H1 (cell line): ENCODE measurements at regions not wholly inside any gene's neighbourhood (a gene's known extent, or its start where the extent isn't known, plus 50 kb on each side); places are given as distances from the start of the nearest gene placed in this dataset.
A peak's percentile ranks its signal among the peaks of the same experiment; 100 is the strongest.

ENCODE experiments used
- CTCF ChIA-PET: fragments of 300-600 bp; sonication (Branson Sonifier 250); formaldehyde crosslinking; loops from one replicate; lab custom pipeline; 2021; ENCODE audit not compliant: partially characterized antibody; lab: Charles Lee
- POLR2A ChIA-PET: fragments of 300-600 bp; sonication (Branson Sonifier 250); formaldehyde crosslinking; loops from one replicate; lab custom pipeline; 2021; ENCODE audit warnings: inconsistent platforms; ENCODE audit not compliant: partially characterized antibody; lab: Charles Lee
- DNase-seq, 2 experiments: peaks; one replicate each; pipeline versions ENCODE4 v3.0.0 to v3.0.0-alpha.2; 2010 to 2022; ENCODE audit warnings: low spot score in 2 of 2, low read depth in 1 of 2, mixed read lengths in 1 of 2
- FAIRE-seq: peaks from 2 replicates; lab custom pipeline; 2011; peaks lifted over from hg19 to GRCh38; lab: Jason Lieb, UNC
- H2AFZ ChIP-seq: 2 replicates; pipeline ENCODE4 v1.8.1; 2012; ENCODE audit warnings: low read length, inconsistent platforms
- H2AK5ac ChIP-seq: 2 replicates; pipeline ENCODE4 v1.6.1; 2013; ENCODE audit warnings: low read depth, low read length
- H2BK120ac ChIP-seq: replicated peaks from 2 replicates; pipeline ENCODE3; 2013; ENCODE audit warnings: low read depth, low read length, inconsistent platforms
- H2BK12ac ChIP-seq: 2 replicates; pipeline ENCODE4 v1.6.1; 2013; ENCODE audit warnings: low read depth, low read length
- H2BK15ac ChIP-seq: 2 replicates; pipeline ENCODE4 v1.6.1; 2013; ENCODE audit warnings: low read length
- H2BK20ac ChIP-seq: 2 replicates; pipeline ENCODE4 v1.6.1; 2013; ENCODE audit warnings: low read length
- H2BK5ac ChIP-seq: 2 replicates; pipeline ENCODE4 v1.6.1; 2013; ENCODE audit warnings: low read depth, low read length
- H3K14ac ChIP-seq: 2 replicates; pipeline ENCODE4 v1.6.1; 2013; ENCODE audit warnings: inconsistent platforms; ENCODE audit not compliant: insufficient read length
- H3K18ac ChIP-seq: 2 replicates; pipeline ENCODE4 v1.6.1; 2013; ENCODE audit warnings: low read length; ENCODE audit errors: extremely low read depth
- H3K23ac ChIP-seq: 2 replicates; pipeline ENCODE4 v1.6.1; 2013; ENCODE audit warnings: inconsistent platforms; ENCODE audit not compliant: insufficient read length
- H3K23me2 ChIP-seq: 2 replicates; pipeline ENCODE4 v1.6.1; 2013; ENCODE audit warnings: low read depth, low read length
- H3K27ac ChIP-seq: 2 replicates; pipeline ENCODE4 v1.6.1; 2011; ENCODE audit warnings: low read depth, low read length, inconsistent platforms
- H3K27me3 ChIP-seq, 4 experiments: replicated peaks in 1 of 4; 1 replicate in 1 of 4; 2 replicates in 3 of 4; pipeline versions ENCODE4 v1.6.1 to v1.8.1; 2011 to 2013; ENCODE audit warnings: low read length in 3 of 4, mild to moderate bottlenecking in 3 of 4, inconsistent platforms in 2 of 4, mixed read lengths in 2 of 4, moderate library complexity in 1 of 4; ENCODE audit not compliant: control insufficient read depth in 3 of 4, insufficient read depth in 3 of 4; ENCODE audit errors: extremely low read depth in 1 of 4
- H3K36me3 ChIP-seq, 4 experiments: 2 replicates each; pipeline versions ENCODE4 v1.6.1 to v1.8.1; 2011 to 2013; ENCODE audit warnings: mild to moderate bottlenecking in 4 of 4, low read length in 3 of 4, moderate library complexity in 2 of 4, control low read depth in 1 of 4, inconsistent platforms in 1 of 4; ENCODE audit not compliant: insufficient read depth in 4 of 4, control insufficient read depth in 2 of 4
- H3K4ac ChIP-seq: replicated peaks from 2 replicates; pipeline ENCODE3; 2013; ENCODE audit warnings: low read length, low read depth, mixed read lengths, inconsistent platforms; ENCODE audit not compliant: insufficient read length
- H3K4me1 ChIP-seq, 4 experiments: replicated peaks in 1 of 4; 1 replicate in 1 of 4; 2 replicates in 3 of 4; pipeline versions ENCODE4 v1.6.1 to v1.8.1; 2011 to 2013; ENCODE audit warnings: low read length in 3 of 4, inconsistent platforms in 2 of 4, mixed read lengths in 1 of 4; ENCODE audit not compliant: insufficient read depth in 4 of 4, control insufficient read depth in 3 of 4
- H3K4me2 ChIP-seq, 2 experiments: 2 replicates each; pipeline versions ENCODE4 v1.6.1 to v1.8.1; 2011 to 2013; ENCODE audit warnings: low read depth in 2 of 2, low read length in 2 of 2, control low read depth in 1 of 2, inconsistent platforms in 1 of 2, mild to moderate bottlenecking in 1 of 2; ENCODE audit not compliant: insufficient read depth in 1 of 2
- H3K4me3 ChIP-seq, 4 experiments: fragments of 200-600, 300-600 bp in 1 of 4; sonication (generic), shearing (Covaris generic), sonication (Bioruptor Twin) in 1 of 4; 2 replicates each; pipeline versions ENCODE4 v1.5.1 to v1.8.1; 2011 to 2016; ENCODE audit warnings: low read length in 4 of 4, low read depth in 3 of 4, control low read depth in 2 of 4, inconsistent platforms in 2 of 4, mild to moderate bottlenecking in 2 of 4, mixed read lengths in 1 of 4, moderate library complexity in 1 of 4; ENCODE audit not compliant: insufficient read depth in 2 of 4; ENCODE audit errors: extremely low read depth in 1 of 4
- H3K56ac ChIP-seq: replicated peaks from 2 replicates; pipeline ENCODE3; 2013; ENCODE audit warnings: low read depth, mild to moderate bottlenecking, mixed read lengths, low read length, inconsistent platforms; ENCODE audit not compliant: insufficient read length
- H3K79me1 ChIP-seq: 2 replicates; pipeline ENCODE4 v1.6.1; 2013; ENCODE audit warnings: low read depth, low read length, control low read depth
- H3K79me2 ChIP-seq, 2 experiments: 2 replicates each; pipeline versions ENCODE4 v1.6.1 to v1.8.1; 2012 to 2013; ENCODE audit warnings: low read length in 2 of 2, mild to moderate bottlenecking in 2 of 2, inconsistent platforms in 1 of 2; ENCODE audit not compliant: insufficient read depth in 2 of 2, control insufficient read depth in 1 of 2
- H3K9ac ChIP-seq, 4 experiments: replicated peaks in 1 of 4; 1 replicate in 1 of 4; 2 replicates in 3 of 4; pipeline versions ENCODE4 v1.6.1 to v1.8.1; 2011 to 2013; ENCODE audit warnings: low read depth in 3 of 4, low read length in 3 of 4, control low read depth in 2 of 4, mild to moderate bottlenecking in 2 of 4, moderate library complexity in 2 of 4, inconsistent platforms in 1 of 4; ENCODE audit errors: extremely low read depth in 1 of 4
- H3K9me3 ChIP-seq, 2 experiments: 2 replicates each; pipeline versions ENCODE4 v1.6.1 to v1.8.1; 2012 to 2013; ENCODE audit warnings: mild to moderate bottlenecking in 2 of 2, moderate library complexity in 2 of 2, control low read depth in 1 of 2, inconsistent platforms in 1 of 2, low read depth in 1 of 2, low read length in 1 of 2, mixed read lengths in 1 of 2; ENCODE audit not compliant: insufficient read depth in 2 of 2
- H4K20me1 ChIP-seq, 2 experiments: replicated peaks in 1 of 2; 2 replicates each; pipeline versions ENCODE3 to v1.8.1; 2011 to 2013; ENCODE audit warnings: inconsistent platforms in 2 of 2, low read length in 2 of 2, mild to moderate bottlenecking in 1 of 2; ENCODE audit not compliant: insufficient read depth in 2 of 2, control insufficient read depth in 1 of 2
- H4K5ac ChIP-seq: 2 replicates; pipeline ENCODE4 v1.6.1; 2013; ENCODE audit warnings: low read length, low read depth, mixed read lengths, inconsistent platforms; ENCODE audit not compliant: insufficient read length
- H4K8ac ChIP-seq: 2 replicates; pipeline ENCODE4 v1.8.0; 2013; ENCODE audit warnings: mild to moderate bottlenecking, moderate library complexity, low read length, inconsistent platforms; ENCODE audit not compliant: insufficient read depth; ENCODE audit errors: extremely low read depth
- H4K91ac ChIP-seq: replicated peaks from 2 replicates; pipeline ENCODE3; 2013; ENCODE audit warnings: low read length, mixed read lengths, inconsistent platforms; ENCODE audit not compliant: insufficient read length
- CBX5 ChIP-seq: fragments of 300-800, 300-1000 bp; sonication (generic); IDR thresholded peaks from 2 replicates; pipeline ENCODE4 v1.7.1; 2016; ENCODE audit warnings: antibody characterized with exemption, low read length, low read depth
- CEBPB ChIP-seq: IDR thresholded peaks from 2 replicates; pipeline ENCODE4 v1.6.1; 2012; ENCODE audit warnings: low read depth, low read length
- RAD21 ChIP-seq, 2 experiments: IDR thresholded peaks in 1 of 2; conservative IDR thresholded peaks in 1 of 2; 2 replicates each; pipeline ENCODE4 v1.6.1; 2011; ENCODE audit warnings: low read depth in 2 of 2, low read length in 2 of 2, improper control_type of control experiment in 1 of 2, inconsistent platforms in 1 of 2, mild to moderate bottlenecking in 1 of 2, moderate library complexity in 1 of 2
- RBBP5 ChIP-seq: IDR thresholded peaks from 2 replicates; pipeline ENCODE4 v1.7.1; 2012; ENCODE audit warnings: low read depth, mild to moderate bottlenecking, inconsistent platforms, low read length, moderate library complexity, borderline replicate concordance
- SIN3A ChIP-seq, 2 experiments: IDR thresholded peaks in 1 of 2; conservative IDR thresholded peaks in 1 of 2; 2 replicates each; pipeline ENCODE4 v1.6.1; 2011 to 2012; ENCODE audit warnings: low read length in 2 of 2, improper control_type of control experiment in 1 of 2, low read depth in 1 of 2, mild to moderate bottlenecking in 1 of 2
- SIRT6 ChIP-seq: IDR thresholded peaks from one replicate; pipeline ENCODE4 v1.7.1; 2012; ENCODE audit warnings: low read length, inconsistent platforms
- SP1 ChIP-seq: IDR thresholded peaks from 2 replicates; pipeline ENCODE4 v1.6.1; 2011; ENCODE audit warnings: low read depth, low read length
- SP2 ChIP-seq: IDR thresholded peaks from 2 replicates; pipeline ENCODE4 v1.6.1; 2012; ENCODE audit warnings: mild to moderate bottlenecking, low read length, inconsistent platforms
- TAF7 ChIP-seq: optimal IDR thresholded peaks from 2 replicates; pipeline ENCODE3; 2011; ENCODE audit warnings: low read depth, mild to moderate bottlenecking, inconsistent platforms, low read length, moderate library complexity, borderline replicate concordance
- WGBS, 2 experiments: shearing (Covaris generic) in 1 of 2; methylation state at CpG; one replicate each; pipeline versions ENCODE4 v1.1.6 to v1.1.7; 2013 to 2015; ENCODE audit warnings: low lambda C conversion rate in 2 of 2, mixed read lengths in 2 of 2, inconsistent platforms in 1 of 2, low coverage in 1 of 2, missing lambda C conversion rate in 1 of 2; ENCODE audit not compliant: insufficient replicate concordance in 2 of 2, insufficient coverage in 1 of 2, insufficient read length in 1 of 2; ENCODE audit errors: extremely low coverage in 1 of 2, missing lambda C conversion rate in 1 of 2; 5-methylcytosine and 5-hydroxymethylcytosine counted together

- no peaks in the 10 kb centered on the region for H3K23me2 ChIP-seq
- no peak overlapping the region for H4K91ac ChIP-seq
- no peak overlapping the region for H3K27ac ChIP-seq
- H2AK5ac ChIP-seq, result no peak overlapping the region
- no peak overlapping the region for H3K23ac ChIP-seq
- no peak overlapping the region for H2BK5ac ChIP-seq
- ChIA-PET POLR2A (no interaction called here), CTCF (interaction anchor here (0.8 kb wide), 1 partner anchor 13 kb away, joined by 3 read pairs; no protein-coding TSS in a partner anchor)
- H3K36me3 ChIP-seq, result no peaks in the 10 kb centered on the region
- no peaks in the 10 kb centered on the region for H3K79me2 ChIP-seq
- no peak overlapping the region for H2BK120ac ChIP-seq
- no peaks in the 10 kb centered on the region for H3K4me1 ChIP-seq
- peak overlapping the region; percentile 26 for H3K14ac ChIP-seq
- H3K4ac ChIP-seq, result no peak overlapping the region
- no peak overlapping the region for H2BK12ac ChIP-seq
- H3K9ac ChIP-seq, result no peak overlapping the region
- no peaks in the 10 kb centered on the region for H3K9me3 ChIP-seq
- 0 out of 2 replicates have a peak overlapping the region, but pooled peaks have one; percentile 83 for H2AFZ ChIP-seq
- TF ChIP-seq SIRT6, result no peak
- no peak for TF ChIP-seq CEBPB
- TF ChIP-seq RBBP5, result no peak
- TF ChIP-seq SP1, result no peak
- TF ChIP-seq TAF7, result no peak
- no peak for TF ChIP-seq CBX5
- no peak for TF ChIP-seq RAD21 (IDR thresholded peaks at IDR 0.05 in 1 of 2, conservative IDR thresholded peaks at IDR 0.05 in 1 of 2; ENCODE audit: low read depth in 2 of 2, low read length in 2 of 2)
- no peak for TF ChIP-seq SIN3A (conservative IDR thresholded peaks at IDR 0.05 in 1 of 2, IDR thresholded peaks at IDR 0.05 in 1 of 2; ENCODE audit: low read depth in 1 of 2, low read length in 2 of 2)
- no peak for TF ChIP-seq SP2
- FAIRE-seq, result no peak
- H3K4me2 ChIP-seq, result no peak overlapping the region
- H4K8ac ChIP-seq, result 0 out of 2 replicates have a peak overlapping the region, but pooled peaks have one; percentile 48
- no peaks in the 10 kb centered on the region for H4K20me1 ChIP-seq
- no peak overlapping the region for H2BK20ac ChIP-seq
- H3K79me1 ChIP-seq, result no peaks in the 10 kb centered on the region
- H3K27me3 ChIP-seq, result no peaks in the 10 kb centered on the region
- no peak overlapping the region for H4K5ac ChIP-seq
- no peak for DNase-seq
- WGBS, 2 experiments, result 84% methylated on average over 2 of the region's 2 CpGs; no CpG with 5 or more reads in 1 of the 2 experiments
- H3K18ac ChIP-seq, result no peak overlapping the region
- no peak overlapping the region for H2BK15ac ChIP-seq
- H3K4me3 ChIP-seq, result no peak overlapping the region
- H3K56ac ChIP-seq, result no peak overlapping the region
These were observed 1015.7 kb downstream of the FSTL5 start for GRCh38 chr4:161148051-161148450.
